ENCODE measurements at regions not wholly inside any gene's neighbourhood (a gene's known extent, or its start where the extent isn't known, plus 50 kb on each side); places are given as distances from the start of the nearest gene placed in this dataset.

GRCh38 chr18:39994498-39994897, 1960.5 kb upstream of the PIK3C3 start:
- WGBS = 86% methylated on average over 2 of the region's 2 CpGs
- H3K27me3 ChIP-seq (ENCODE audit: insufficient read depth, low read length) = no peaks in the 10 kb centered on the region

GRCh38 chr18:39991696-39992265, 1963.3 kb upstream of the PIK3C3 start:
- Histone ChIP-seq H3K4me1 (ENCODE audit: insufficient read depth, low read length) (peaks cover 15% of the 10 kb centered on the region; the same call in 1 of the 2 replicates), H3K27me3 (ENCODE audit: insufficient read depth, low read length) (no peaks in the 10 kb centered on the region), H3K36me3 (ENCODE audit: insufficient read depth, low read length) (no peaks in the 10 kb centered on the region), H3K4me3 (ENCODE audit: low read length) (no peak overlapping the region), H3K9me3 (ENCODE audit: insufficient read depth, low read depth, low read length) (no peaks in the 10 kb centered on the region), H3K9ac (ENCODE audit: low read depth, low read length) (no peak overlapping the region), H3K27ac (ENCODE audit: low read depth, low read length) (no peak overlapping the region)
- 88% methylated on average over 6 of the region's 6 CpGs for WGBS

More at GRCh38 chr18:39994498-39994897, 1960.5 kb upstream of the PIK3C3 start:
- Histone ChIP-seq H3K4me3 (ENCODE audit: low read length) (no peak overlapping the region), H3K36me3 (ENCODE audit: insufficient read depth, low read length) (no peaks in the 10 kb centered on the region), H3K27ac (ENCODE audit: low read depth, low read length) (no peak overlapping the region), H3K9me3 (ENCODE audit: insufficient read depth, low read depth, low read length) (no peaks in the 10 kb centered on the region), H3K4me1 (ENCODE audit: insufficient read depth, low read length) (peaks cover 19% of the 10 kb centered on the region; the same call in 1 of the 2 replicates), H3K9ac (ENCODE audit: low read depth, low read length) (no peak overlapping the region)

GRCh38 chr18:39990540-39990939, 1964.5 kb upstream of the PIK3C3 start:
- no peaks in the 10 kb centered on the region for H3K27me3 ChIP-seq (ENCODE audit: insufficient read depth, low read length)
- no peak overlapping the region for H3K4me3 ChIP-seq (ENCODE audit: low read length)
- H3K9ac ChIP-seq (ENCODE audit: low read depth, low read length) = no peak overlapping the region
- H3K36me3 ChIP-seq (ENCODE audit: insufficient read depth, low read length) = no peaks in the 10 kb centered on the region
- no peak overlapping the region for H3K27ac ChIP-seq (ENCODE audit: low read depth, low read length)
- no peaks in the 10 kb centered on the region for H3K9me3 ChIP-seq (ENCODE audit: insufficient read depth, low read depth, low read length)
- H3K4me1 ChIP-seq (ENCODE audit: insufficient read depth, low read length) = peaks cover 15% of the 10 kb centered on the region; the same call in 1 of the 2 replicates

- H3K27ac ChIP-seq (ENCODE audit: low read depth, low read length) = no peak overlapping the region
- H3K4me3 ChIP-seq (ENCODE audit: low read length) = no peak overlapping the region
- no peaks in the 10 kb centered on the region for H3K4me1 ChIP-seq (ENCODE audit: insufficient read depth, low read length)
- H3K9ac ChIP-seq (ENCODE audit: low read depth, low read length) = no peak overlapping the region
- no peaks in the 10 kb centered on the region for H3K27me3 ChIP-seq (ENCODE audit: insufficient read depth, low read length)
- H3K9me3 ChIP-seq (ENCODE audit: insufficient read depth, low read depth, low read length) = no peaks in the 10 kb centered on the region
- no peaks in the 10 kb centered on the region for H3K36me3 ChIP-seq (ENCODE audit: insufficient read depth, low read length)
- WGBS = 95% methylated on average over 9 of the region's 9 CpGs
Measured at GRCh38 chr18:39976771-39977170, 1978.3 kb upstream of the PIK3C3 start.

- Histone ChIP-seq H3K9ac (ENCODE audit: low read depth, low read length) (no peak overlapping the region), H3K9me3 (ENCODE audit: insufficient read depth, low read depth, low read length) (no peaks in the 10 kb centered on the region), H3K4me1 (ENCODE audit: insufficient read depth, low read length) (peaks cover 17% of the 10 kb centered on the region), H3K4me3 (ENCODE audit: low read length) (no peak overlapping the region), H3K36me3 (ENCODE audit: insufficient read depth, low read length) (no peaks in the 10 kb centered on the region), H3K27me3 (ENCODE audit: insufficient read depth, low read length) (no peaks in the 10 kb centered on the region), H3K27ac (ENCODE audit: low read depth, low read length) (no peak overlapping the region)
- 97% methylated on average over 3 of the region's 3 CpGs for WGBS
Measured at GRCh38 chr18:39972521-39972920, 1982.5 kb upstream of the PIK3C3 start.

- Histone ChIP-seq H3K27ac (ENCODE audit: low read depth, low read length) (0 out of 2 replicates have a peak overlapping the region, but pooled peaks have one; percentile 12), H3K9ac (ENCODE audit: low read depth, low read length) (no peak overlapping the region), H3K9me3 (ENCODE audit: insufficient read depth, low read depth, low read length) (no peaks in the 10 kb centered on the region)
Measured at GRCh38 chr18:39969803-39970494, 1985.1 kb upstream of the PIK3C3 start.

GRCh38 chr18:39966275-39966674, 1988.8 kb upstream of the PIK3C3 start:
- Histone ChIP-seq H3K27ac (ENCODE audit: low read depth, low read length) (no peak overlapping the region), H3K9me3 (ENCODE audit: insufficient read depth, low read depth, low read length) (no peaks in the 10 kb centered on the region), H3K4me3 (ENCODE audit: low read length) (no peak overlapping the region), H3K27me3 (ENCODE audit: insufficient read depth, low read length) (no peaks in the 10 kb centered on the region), H3K4me1 (ENCODE audit: insufficient read depth, low read length) (peaks cover 24% of the 10 kb centered on the region), H3K9ac (ENCODE audit: low read depth, low read length) (no peak overlapping the region), H3K36me3 (ENCODE audit: insufficient read depth, low read length) (no peaks in the 10 kb centered on the region)
- WGBS = 73% methylated on average over 2 of the region's 3 CpGs

More at GRCh38 chr18:39969803-39970494, 1985.1 kb upstream of the PIK3C3 start:
- H3K36me3 ChIP-seq (ENCODE audit: insufficient read depth, low read length) = no peaks in the 10 kb centered on the region
- H3K4me1 ChIP-seq (ENCODE audit: insufficient read depth, low read length) = peaks cover 21% of the 10 kb centered on the region
- no peak overlapping the region for H3K4me3 ChIP-seq (ENCODE audit: low read length)
- 48% methylated on average over 2 of the region's 2 CpGs for WGBS
- no peaks in the 10 kb centered on the region for H3K27me3 ChIP-seq (ENCODE audit: insufficient read depth, low read length)

- WGBS = 100% methylated on average over 2 of the region's 2 CpGs
- no peaks in the 10 kb centered on the region for H3K36me3 ChIP-seq (ENCODE audit: insufficient read depth, low read length)
Measured at GRCh38 chr18:39962546-39962945, 1992.5 kb upstream of the PIK3C3 start.

GRCh38 chr18:39960550-39960949, 1994.5 kb upstream of the PIK3C3 start:
- Histone ChIP-seq H3K4me3 (ENCODE audit: low read length) (no peak overlapping the region), H3K36me3 (ENCODE audit: insufficient read depth, low read length) (no peaks in the 10 kb centered on the region), H3K27ac (ENCODE audit: low read depth, low read length) (no peak overlapping the region), H3K9ac (ENCODE audit: low read depth, low read length) (no peak overlapping the region), H3K9me3 (ENCODE audit: insufficient read depth, low read depth, low read length) (no peaks in the 10 kb centered on the region), H3K4me1 (ENCODE audit: insufficient read depth, low read length) (peaks cover 5% of the 10 kb centered on the region; the same call in 1 of the 2 replicates), H3K27me3 (ENCODE audit: insufficient read depth, low read length) (no peaks in the 10 kb centered on the region)
- WGBS = 100% methylated on average over 1 of the region's 1 CpG

More at GRCh38 chr18:39962546-39962945, 1992.5 kb upstream of the PIK3C3 start:
- Histone ChIP-seq H3K27me3 (ENCODE audit: insufficient read depth, low read length) (no peaks in the 10 kb centered on the region), H3K9ac (ENCODE audit: low read depth, low read length) (no peak overlapping the region), H3K4me1 (ENCODE audit: insufficient read depth, low read length) (peaks cover 10% of the 10 kb centered on the region; the same call in 1 of the 2 replicates), H3K9me3 (ENCODE audit: insufficient read depth, low read depth, low read length) (no peaks in the 10 kb centered on the region), H3K4me3 (ENCODE audit: low read length) (no peak overlapping the region), H3K27ac (ENCODE audit: low read depth, low read length) (no peak overlapping the region)

- no peak overlapping the region for H3K4me3 ChIP-seq (ENCODE audit: low read length)
- 98% methylated on average over 2 of the region's 2 CpGs for WGBS
Measured at GRCh38 chr18:39959839-39960238, 1995.2 kb upstream of the PIK3C3 start.

GRCh38 chr18:39958876-39959275, 1996.2 kb upstream of the PIK3C3 start:
- H3K27me3 ChIP-seq (ENCODE audit: insufficient read depth, low read length) = no peaks in the 10 kb centered on the region
- H3K4me3 ChIP-seq (ENCODE audit: low read length) = no peak overlapping the region
- no peaks in the 10 kb centered on the region for H3K36me3 ChIP-seq (ENCODE audit: insufficient read depth, low read length)
- no peaks in the 10 kb centered on the region for H3K9me3 ChIP-seq (ENCODE audit: insufficient read depth, low read depth, low read length)
- H3K27ac ChIP-seq (ENCODE audit: low read depth, low read length) = no peak overlapping the region
- H3K9ac ChIP-seq (ENCODE audit: low read depth, low read length) = no peak overlapping the region
- WGBS = 71% methylated on average over 1 of the region's 1 CpG
- H3K4me1 ChIP-seq (ENCODE audit: insufficient read depth, low read length) = peaks cover 5% of the 10 kb centered on the region; the same call in 1 of the 2 replicates

More at GRCh38 chr18:39959839-39960238, 1995.2 kb upstream of the PIK3C3 start:
- Histone ChIP-seq H3K27ac (ENCODE audit: low read depth, low read length) (no peak overlapping the region), H3K27me3 (ENCODE audit: insufficient read depth, low read length) (no peaks in the 10 kb centered on the region), H3K9me3 (ENCODE audit: insufficient read depth, low read depth, low read length) (no peaks in the 10 kb centered on the region), H3K4me1 (ENCODE audit: insufficient read depth, low read length) (peaks cover 5% of the 10 kb centered on the region; the same call in 1 of the 2 replicates), H3K9ac (ENCODE audit: low read depth, low read length) (no peak overlapping the region), H3K36me3 (ENCODE audit: insufficient read depth, low read length) (no peaks in the 10 kb centered on the region)
